Endothelial cell of umbilical vein (primary cell): ENCODE measurements at regions not wholly inside any gene's neighbourhood (a gene's known extent, or its start where the extent isn't known, plus 50 kb on each side); places are given as distances from the start of the nearest gene placed in this dataset.

ENCODE experiments used
- BruUV-seq: library from RNA; stranded (reverse); fragments of 400-500 nt; replicated peaks from 2 replicates; lab custom pipeline; 2021; lab: Mats Ljungman, UMichigan
- CTCF ChIA-PET: fragments of 300-600, 350-600 bp; sonication (Branson Sonifier 250); formaldehyde crosslinking; loops from one replicate; lab custom pipeline; 2021; ENCODE audit warnings: antibody characterized with exemption, inconsistent platforms; lab: Charles Lee
- POLR2A ChIA-PET: fragments of 300-600, 350-600 bp; sonication (Branson Sonifier 250); formaldehyde crosslinking; loops from one replicate; lab custom pipeline; 2021; ENCODE audit warnings: antibody characterized with exemption, inconsistent platforms; lab: Charles Lee
- DNase-seq: peaks from one replicate; pipeline ENCODE4 v3.0.0-alpha.2; 2011; ENCODE audit warnings: low read depth, low spot score
- FAIRE-seq: peaks from 2 replicates; lab custom pipeline; 2011; peaks lifted over from hg19 to GRCh38; lab: Jason Lieb, UNC
- H2AFZ ChIP-seq: 2 replicates; pipeline ENCODE4 v1.6.0; 2012; ENCODE audit warnings: low read depth, low read length, control low read depth, inconsistent platforms
- H3K27ac ChIP-seq: 2 replicates; pipeline ENCODE4 v1.5.1; 2011; ENCODE audit warnings: low read depth, mild to moderate bottlenecking, control low read depth, low read length, moderate library complexity; ENCODE audit not compliant: insufficient read depth
- H3K27me3 ChIP-seq, 2 experiments: 2 replicates each; pipeline versions ENCODE4 v1.6.0 to v1.6.1; 2011; ENCODE audit warnings: low read length in 2 of 2, mixed read lengths in 1 of 2; ENCODE audit not compliant: control insufficient read depth in 2 of 2, insufficient read depth in 2 of 2
- H3K36me3 ChIP-seq, 2 experiments: 2 replicates in 1 of 2; 3 replicates in 1 of 2; pipeline ENCODE4 v1.5.1; 2011; ENCODE audit warnings: low read length in 2 of 2, mild to moderate bottlenecking in 1 of 2, moderate library complexity in 1 of 2; ENCODE audit not compliant: control insufficient read depth in 2 of 2, insufficient read depth in 2 of 2; ENCODE audit errors: extremely low read depth in 1 of 2
- H3K4me1 ChIP-seq: 3 replicates; pipeline ENCODE4 v1.5.1; 2011; ENCODE audit warnings: mild to moderate bottlenecking, low read length; ENCODE audit not compliant: control insufficient read depth, insufficient read depth; ENCODE audit errors: extremely low read depth
- H3K4me2 ChIP-seq: 2 replicates; pipeline ENCODE4 v1.6.1; 2011; ENCODE audit warnings: low read length, control low read depth, mixed read lengths; ENCODE audit not compliant: insufficient read depth
- H3K4me3 ChIP-seq, 3 experiments: fragments of 200-600 bp in 1 of 3; sonication (generic), shearing (Covaris generic) in 1 of 3; replicated peaks in 1 of 3; 2 replicates each; pipeline ENCODE4 v1.5.1; 2011 to 2016; ENCODE audit warnings: control low read depth in 3 of 3, low read length in 3 of 3, mild to moderate bottlenecking in 2 of 3, inconsistent platforms in 1 of 3, low read depth in 1 of 3, moderate library complexity in 1 of 3; ENCODE audit not compliant: insufficient read depth in 1 of 3
- H3K79me2 ChIP-seq: 2 replicates; pipeline ENCODE4 v1.6.0; 2012; ENCODE audit warnings: low read length, inconsistent platforms; ENCODE audit not compliant: control insufficient read depth, insufficient read depth
- H3K9ac ChIP-seq: replicated peaks from 2 replicates; pipeline ENCODE3; 2011; ENCODE audit warnings: low read length, control low read depth; ENCODE audit not compliant: insufficient read depth; ENCODE audit errors: extremely low read depth
- H3K9me1 ChIP-seq: replicated peaks from 3 replicates; pipeline ENCODE4 v1.6.0; 2011; ENCODE audit warnings: mild to moderate bottlenecking, low read length; ENCODE audit not compliant: control insufficient read depth, insufficient read depth; ENCODE audit errors: extremely low read depth
- H3K9me3 ChIP-seq: replicated peaks from 2 replicates; pipeline ENCODE4 v1.5.1; 2012; ENCODE audit warnings: low read length, inconsistent platforms; ENCODE audit not compliant: control insufficient read depth, insufficient read depth
- H4K20me1 ChIP-seq: replicated peaks from 2 replicates; pipeline ENCODE3; 2011; ENCODE audit warnings: mild to moderate bottlenecking, low read length; ENCODE audit not compliant: control insufficient read depth, insufficient read depth; ENCODE audit errors: extremely low read depth
- CTCF ChIP-seq, 2 donors: IDR thresholded peaks; 1 replicate in 1 of 2; 2 replicates in 1 of 2; pipeline ENCODE4 v1.5.1; 2011; ENCODE audit warnings: low read length in 2 of 2, mild to moderate bottlenecking in 2 of 2, moderate library complexity in 2 of 2, control low read depth in 1 of 2, inconsistent platforms in 1 of 2, low read depth in 1 of 2; ENCODE audit not compliant: insufficient read depth in 1 of 2; ENCODE audit errors: extremely low read depth in 1 of 2
- EZH2 ChIP-seq: IDR thresholded peaks from 2 replicates; pipeline ENCODE4 v1.6.1; 2012; ENCODE audit warnings: borderline replicate concordance, low read depth, mild to moderate bottlenecking, moderate library complexity, low read length, inconsistent platforms; ENCODE audit not compliant: severe bottlenecking
- FOS ChIP-seq: IDR thresholded peaks from 2 replicates; pipeline ENCODE4 v1.6.1; 2011; ENCODE audit warnings: mild to moderate bottlenecking, low read length, moderate library complexity, borderline replicate concordance; ENCODE audit not compliant: insufficient read depth
- GATA2 ChIP-seq: IDR thresholded peaks from 2 replicates; pipeline ENCODE4 v1.7.0; 2011; ENCODE audit warnings: low read depth, mild to moderate bottlenecking, moderate library complexity, mixed read lengths, low read length; ENCODE audit not compliant: insufficient read length, insufficient read depth
- JUN ChIP-seq: IDR thresholded peaks from 2 replicates; pipeline ENCODE4 v1.6.1; 2011; ENCODE audit warnings: borderline replicate concordance, low read depth; ENCODE audit not compliant: insufficient read length, insufficient read depth
- MAX ChIP-seq: IDR thresholded peaks from 2 replicates; pipeline ENCODE4 v1.6.1; 2011; ENCODE audit not compliant: insufficient read depth, insufficient read length
- MYC ChIP-seq: IDR thresholded peaks from one replicate; pipeline ENCODE4 v1.6.1; 2011; ENCODE audit warnings: mild to moderate bottlenecking, low read depth, low read length
- POLR2A ChIP-seq: IDR thresholded peaks from 2 replicates; pipeline ENCODE4 v1.6.1; 2012; ENCODE audit warnings: low read depth, mild to moderate bottlenecking, control low read depth, low read length
- POLR2AphosphoS5 ChIP-seq: IDR thresholded peaks from 2 replicates; pipeline ENCODE4 v1.6.1; 2012; ENCODE audit warnings: low read depth, mild to moderate bottlenecking, control low read depth, low read length, moderate library complexity; ENCODE audit not compliant: insufficient read depth
- dilution Hi-C: fragments of 300-500 bp; cut with MboI; formaldehyde crosslinking; loops from one replicate; pipeline ENCODE4 v1.15.0; 2019; ENCODE audit warnings: low sequenced_read_pairs; ENCODE audit not compliant: extremely low pct_ligation_motif_present
- intact Hi-C: fragments of 100-400 bp; cut with micrococcal nuclease; formaldehyde crosslinking; loops from one replicate; pipeline ENCODE4 v1.10.0; 2022

GRCh38 chr17:12403881-12404398 is 261.8 kb upstream of the MYOCD start:
- Histone ChIP-seq H3K9me1 (no peaks in the 10 kb centered on the region), H3K79me2 (no peaks in the 10 kb centered on the region), H3K4me2 (no peak overlapping the region), H3K4me1 (no peaks in the 10 kb centered on the region), H4K20me1 (no peaks in the 10 kb centered on the region), H3K27me3 (no peaks in the 10 kb centered on the region), H3K4me3 (no peak overlapping the region), H3K9ac (no peak overlapping the region), H2AFZ (no peak overlapping the region), H3K9me3 (no peaks in the 10 kb centered on the region), H3K27ac (no peak overlapping the region), H3K36me3 (no peaks in the 10 kb centered on the region)
- intact Hi-C loops (loop anchor here (2.0 kb wide), 1 partner anchor 69 kb away; no protein-coding TSS in a partner anchor), dilution Hi-C loops (no loop called here)
- no peak for DNase-seq
- POLR2A ChIA-PET, result no interaction called here
- TF ChIP-seq POLR2A (no peak), GATA2 (no peak), JUN (no peak), EZH2 (no peak), CTCF (IDR thresholded peaks at IDR 0.05; ENCODE audit: extremely low read depth in 1 of 2, insufficient read depth in 1 of 2, low read depth in 1 of 2, low read length in 2 of 2) (no peak), FOS (no peak), MAX (no peak), MYC (no peak), POLR2AphosphoS5 (no peak)
- BruUV-seq, result no TSS peak
- FAIRE-seq, result no peak
- CTCF ChIA-PET, result no interaction called here
